IMR-90 (cell line): ENCODE measurements at regions not wholly inside any gene's neighbourhood (a gene's known extent, or its start where the extent isn't known, plus 50 kb on each side); places are given as distances from the start of the nearest gene placed in this dataset.

Experiments used
- BHLHE40 ChIP-seq: fragments of 150-350 bp; IDR thresholded peaks from 2 replicates; pipeline ENCODE4 v1.6.1; 2016; ENCODE audit warnings: mild to moderate bottlenecking, low read depth, low read length
- CEBPB ChIP-seq: IDR thresholded peaks from 2 replicates; pipeline ENCODE4 v1.6.1; 2012; ENCODE audit warnings: low read depth, low read length, improper control_type of control experiment
- FOS ChIP-seq: fragments of 150-350 bp; IDR thresholded peaks from 2 replicates; pipeline ENCODE4 v1.6.1; 2016; ENCODE audit warnings: low read depth, low read length
- MAZ ChIP-seq: IDR thresholded peaks from 2 replicates; pipeline ENCODE4 v1.6.1; 2012; ENCODE audit warnings: low read depth, mild to moderate bottlenecking, low read length, improper control_type of control experiment, moderate library complexity, borderline replicate concordance
- MXI1 ChIP-seq: IDR thresholded peaks from 2 replicates; pipeline ENCODE4 v1.6.1; 2012; ENCODE audit warnings: low read depth, mild to moderate bottlenecking, low read length, moderate library complexity, borderline replicate concordance
- NFE2L2 ChIP-seq: fragments of 150-350 bp; IDR thresholded peaks from 2 replicates; pipeline ENCODE4 v1.6.1; 2016; ENCODE audit warnings: low read depth, mild to moderate bottlenecking, low read length
- POLR2A ChIP-seq: IDR thresholded peaks from 2 replicates; pipeline ENCODE4 v1.6.1; 2012; ENCODE audit warnings: mild to moderate bottlenecking, low read depth, low read length
- RFX5 ChIP-seq: IDR thresholded peaks from 2 replicates; pipeline ENCODE4 v1.8.0; 2012; ENCODE audit warnings: low read depth, mild to moderate bottlenecking, low read length, moderate library complexity
- SMC3 ChIP-seq: fragments of 150-350 bp; IDR thresholded peaks from 2 replicates; pipeline ENCODE4 v1.6.1; 2016; ENCODE audit warnings: low read depth, mild to moderate bottlenecking, antibody characterized with exemption, low read length, moderate library complexity
- USF2 ChIP-seq: fragments of 150-350 bp; IDR thresholded peaks from 2 replicates; pipeline ENCODE4 v1.6.1; 2017; ENCODE audit warnings: mild to moderate bottlenecking, antibody characterized with exemption, low read length, low read depth
- TF ChIP-seq, protein P1 (sequence below): conservative IDR thresholded peaks from 2 replicates; pipeline ENCODE4 v1.5.1; 2012; ENCODE audit warnings: mild to moderate bottlenecking, low read depth, low read length, improper control_type of control experiment
- TF ChIP-seq, protein P2 (sequence below): fragments of 150-350 bp; IDR thresholded peaks from 2 replicates; pipeline ENCODE4 v1.6.1; 2016; ENCODE audit warnings: low read depth, mild to moderate bottlenecking, low read length, moderate library complexity, borderline replicate concordance

- TF ChIP-seq, protein P1, sequence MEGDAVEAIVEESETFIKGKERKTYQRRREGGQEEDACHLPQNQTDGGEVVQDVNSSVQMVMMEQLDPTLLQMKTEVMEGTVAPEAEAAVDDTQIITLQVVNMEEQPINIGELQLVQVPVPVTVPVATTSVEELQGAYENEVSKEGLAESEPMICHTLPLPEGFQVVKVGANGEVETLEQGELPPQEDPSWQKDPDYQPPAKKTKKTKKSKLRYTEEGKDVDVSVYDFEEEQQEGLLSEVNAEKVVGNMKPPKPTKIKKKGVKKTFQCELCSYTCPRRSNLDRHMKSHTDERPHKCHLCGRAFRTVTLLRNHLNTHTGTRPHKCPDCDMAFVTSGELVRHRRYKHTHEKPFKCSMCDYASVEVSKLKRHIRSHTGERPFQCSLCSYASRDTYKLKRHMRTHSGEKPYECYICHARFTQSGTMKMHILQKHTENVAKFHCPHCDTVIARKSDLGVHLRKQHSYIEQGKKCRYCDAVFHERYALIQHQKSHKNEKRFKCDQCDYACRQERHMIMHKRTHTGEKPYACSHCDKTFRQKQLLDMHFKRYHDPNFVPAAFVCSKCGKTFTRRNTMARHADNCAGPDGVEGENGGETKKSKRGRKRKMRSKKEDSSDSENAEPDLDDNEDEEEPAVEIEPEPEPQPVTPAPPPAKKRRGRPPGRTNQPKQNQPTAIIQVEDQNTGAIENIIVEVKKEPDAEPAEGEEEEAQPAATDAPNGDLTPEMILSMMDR = no peak
- TF ChIP-seq FOS (no peak), BHLHE40 (no peak), SMC3 (no peak), NFE2L2 (no peak), POLR2A (no peak), MAZ (no peak), USF2 (no peak), MXI1 (no peak), RFX5 (no peak), CEBPB (no peak)
- TF ChIP-seq, protein P2, sequence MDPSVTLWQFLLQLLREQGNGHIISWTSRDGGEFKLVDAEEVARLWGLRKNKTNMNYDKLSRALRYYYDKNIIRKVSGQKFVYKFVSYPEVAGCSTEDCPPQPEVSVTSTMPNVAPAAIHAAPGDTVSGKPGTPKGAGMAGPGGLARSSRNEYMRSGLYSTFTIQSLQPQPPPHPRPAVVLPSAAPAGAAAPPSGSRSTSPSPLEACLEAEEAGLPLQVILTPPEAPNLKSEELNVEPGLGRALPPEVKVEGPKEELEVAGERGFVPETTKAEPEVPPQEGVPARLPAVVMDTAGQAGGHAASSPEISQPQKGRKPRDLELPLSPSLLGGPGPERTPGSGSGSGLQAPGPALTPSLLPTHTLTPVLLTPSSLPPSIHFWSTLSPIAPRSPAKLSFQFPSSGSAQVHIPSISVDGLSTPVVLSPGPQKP = no peak
Observed at GRCh38 chr5:135154961-135155360, 120.9 kb upstream of the PITX1 start.
